CD14-positive monocyte (primary cell): ENCODE measurements at regions not wholly inside any gene's neighbourhood (a gene's known extent, or its start where the extent isn't known, plus 50 kb on each side); places are given as distances from the start of the nearest gene placed in this dataset.
A peak's percentile ranks its signal among the peaks of the same experiment; 100 is the strongest.

Experiments
- DNase-seq, 3 donors: peaks; one replicate each; pipeline ENCODE4 v3.0.0-alpha.2; 2011 to 2022
- H2AFZ ChIP-seq: 2 replicates; pipeline ENCODE4 v1.6.0; 2012; ENCODE audit warnings: mild to moderate bottlenecking, low read depth, low read length, inconsistent platforms; ENCODE audit not compliant: insufficient read depth, poor library complexity, severe bottlenecking
- H3K27ac ChIP-seq, 2 donors: 1 replicate in 1 of 2; 2 replicates in 1 of 2; pipeline ENCODE4 v1.5.1; 2012 to 2013; ENCODE audit warnings: low read length in 2 of 2, control low read depth in 1 of 2, inconsistent platforms in 1 of 2, low read depth in 1 of 2, mild to moderate bottlenecking in 1 of 2
- H3K27me3 ChIP-seq, 2 donors: one replicate each; pipeline versions ENCODE4 v1.6.0 to v1.6.1; 2011 to 2013; ENCODE audit warnings: low read length in 2 of 2; ENCODE audit not compliant: control insufficient read depth in 2 of 2, insufficient read depth in 2 of 2
- H3K36me3 ChIP-seq, 2 donors: replicated peaks in 1 of 2; 1 replicate in 1 of 2; 2 replicates in 1 of 2; pipeline versions ENCODE4 v1.5.1 to v1.6.1; 2012 to 2013; ENCODE audit warnings: low read length in 2 of 2, control low read depth in 1 of 2, inconsistent platforms in 1 of 2, mild to moderate bottlenecking in 1 of 2; ENCODE audit not compliant: insufficient read depth in 2 of 2, control insufficient read depth in 1 of 2
- H3K4me1 ChIP-seq, 2 donors: 1 replicate in 1 of 2; 2 replicates in 1 of 2; pipeline versions ENCODE4 v1.5.1 to v1.6.1; 2012 to 2013; ENCODE audit warnings: low read length in 2 of 2, control low read depth in 1 of 2, inconsistent platforms in 1 of 2, mild to moderate bottlenecking in 1 of 2, moderate library complexity in 1 of 2; ENCODE audit not compliant: insufficient read depth in 2 of 2, control insufficient read depth in 1 of 2
- H3K4me2 ChIP-seq: replicated peaks from 2 replicates; pipeline ENCODE3; 2012; ENCODE audit warnings: low read length, moderate library complexity, mild to moderate bottlenecking; ENCODE audit not compliant: poor library complexity, severe bottlenecking; ENCODE audit errors: extremely low read depth
- H3K4me3 ChIP-seq, 3 experiments: fragments of 200-600 bp in 1 of 3; sonication (generic) in 1 of 3; replicated peaks in 1 of 3; 1 replicate in 2 of 3; 2 replicates in 1 of 3; pipeline ENCODE4 v1.5.1; 2011 to 2013; ENCODE audit warnings: low read length in 3 of 3, mild to moderate bottlenecking in 3 of 3, control low read depth in 2 of 3, low read depth in 2 of 3, inconsistent platforms in 1 of 3, moderate library complexity in 1 of 3
- H3K79me2 ChIP-seq: 2 replicates; pipeline ENCODE4 v1.6.0; 2012; ENCODE audit warnings: mild to moderate bottlenecking, control low read depth, inconsistent platforms, low read length, moderate library complexity; ENCODE audit not compliant: insufficient read depth
- H3K9ac ChIP-seq: 2 replicates; pipeline ENCODE4 v1.6.0; 2017; ENCODE audit warnings: low read length, mild to moderate bottlenecking; ENCODE audit not compliant: insufficient read depth, poor library complexity, severe bottlenecking
- H3K9me3 ChIP-seq, 2 donors: replicated peaks in 1 of 2; 1 replicate in 1 of 2; 2 replicates in 1 of 2; pipeline versions ENCODE4 v1.5.1 to v1.6.1; 2012 to 2013; ENCODE audit warnings: low read length in 2 of 2, control low read depth in 1 of 2; ENCODE audit not compliant: control insufficient read depth in 1 of 2, insufficient read depth in 1 of 2
- H4K20me1 ChIP-seq: 2 replicates; pipeline ENCODE4 v1.6.0; 2012; ENCODE audit warnings: mild to moderate bottlenecking, low read length, control low read depth, moderate library complexity; ENCODE audit not compliant: insufficient read depth
- H3K27ac Mint-ChIP-seq, 7 donors: one replicate each; pipeline ENCODE4 v1.8.0; 2020; ENCODE audit warnings: mild to moderate bottlenecking in 7 of 7, mixed read lengths in 7 of 7, moderate library complexity in 6 of 7, inconsistent platforms in 2 of 7
- H3K27me3 Mint-ChIP-seq, 3 donors: one replicate each; pipeline ENCODE4 v1.8.0; 2021 to 2022; ENCODE audit warnings: low read depth in 3 of 3, mild to moderate bottlenecking in 3 of 3, mixed read lengths in 3 of 3, moderate library complexity in 3 of 3, inconsistent platforms in 1 of 3
- H3K36me3 Mint-ChIP-seq, 2 donors: one replicate each; pipeline ENCODE4 v1.8.0; 2020; ENCODE audit warnings: mixed read lengths in 2 of 2, inconsistent platforms in 1 of 2, mild to moderate bottlenecking in 1 of 2
- H3K4me1 Mint-ChIP-seq: one replicate; pipeline ENCODE4 v1.8.0; 2020; ENCODE audit warnings: mild to moderate bottlenecking, mixed read lengths
- H3K4me3 Mint-ChIP-seq, 2 donors: one replicate each; pipeline ENCODE4 v1.8.0; 2020; ENCODE audit warnings: mild to moderate bottlenecking in 2 of 2, mixed read lengths in 2 of 2, moderate library complexity in 1 of 2
- H3K9me3 Mint-ChIP-seq, 7 donors: one replicate each; pipeline ENCODE4 v1.8.0; 2020 to 2022; ENCODE audit warnings: mixed read lengths in 7 of 7, mild to moderate bottlenecking in 6 of 7, moderate library complexity in 6 of 7, inconsistent platforms in 2 of 7
- CTCF ChIP-seq: fragments of 200-600 bp; IDR thresholded peaks from one replicate; pipeline ENCODE4 v1.8.0; 2022; ENCODE audit warnings: antibody characterized with exemption, mild to moderate bottlenecking
- WGBS: methylation state at CpG from one replicate; pipeline ENCODE4 v1.1.5; 2013; ENCODE audit warnings: missing lambda C conversion rate; ENCODE audit not compliant: insufficient coverage; 5-methylcytosine and 5-hydroxymethylcytosine counted together
- intact Hi-C, 2 donors: fragments of 100-400 bp; cut with micrococcal nuclease; formaldehyde crosslinking; loops; one replicate each; pipeline versions ENCODE4 v1.15.0 to v1.15.1; 2023

GRCh38 chr3:104526901-104527401 lies 839.8 kb upstream of the ALCAM start:
- no CpG with 5 or more reads among the region's 3 CpGs for WGBS
- H2AFZ ChIP-seq, result no peak overlapping the region
- H3K4me3 Mint-ChIP-seq, result no peak overlapping the region

GRCh38 chr3:104530934-104531333 lies 835.8 kb upstream of the ALCAM start:
- 85% methylated on average over 8 of the region's 8 CpGs for WGBS
- intact Hi-C loops, result no loop called here

More at GRCh38 chr3:104526901-104527401, 839.8 kb upstream of the ALCAM start:
- Mint-ChIP-seq H3K4me1 (peaks cover 4% of the 10 kb centered on the region), H3K27ac (peak overlapping the region in 1 of 7 donors; percentile 13), H3K27me3 (no peaks in the 10 kb centered on the region), H3K9me3 (peaks cover 9 to 22% (median 16%) of the 10 kb centered on the region in 7 donors), H3K36me3 (no peaks in the 10 kb centered on the region)
- Histone ChIP-seq H3K4me2 (no peak overlapping the region), H3K27ac (no peak overlapping the region), H3K36me3 (no peaks in the 10 kb centered on the region), H3K27me3 (no peaks in the 10 kb centered on the region), H3K4me3 (no peak overlapping the region), H3K4me1 (peaks cover 0 to 13% of the 10 kb centered on the region in 2 donors), H4K20me1 (no peaks in the 10 kb centered on the region), H3K79me2 (no peaks in the 10 kb centered on the region), H3K9me3 (peaks cover 13 to 18% of the 10 kb centered on the region in 2 donors), H3K9ac (no peak overlapping the region)
- no peak for DNase-seq
- intact Hi-C loops, result no loop called here
- TF ChIP-seq CTCF, result no peak

More at GRCh38 chr3:104530934-104531333, 835.8 kb upstream of the ALCAM start:
- H3K9me3 Mint-ChIP-seq, result peaks cover 11 to 22% (median 18%) of the 10 kb centered on the region in 7 donors
- no peak for TF ChIP-seq CTCF
- peaks cover 0 to 10% of the 10 kb centered on the region in 2 donors for H3K4me1 ChIP-seq
- no peaks in the 10 kb centered on the region for H3K79me2 ChIP-seq
- no peak overlapping the region for H3K9ac ChIP-seq
- H3K4me3 ChIP-seq, result no peak overlapping the region
- H3K27me3 Mint-ChIP-seq, result no peaks in the 10 kb centered on the region
- H3K27ac ChIP-seq, result no peak overlapping the region
- H3K4me1 Mint-ChIP-seq, result peaks cover 3% of the 10 kb centered on the region
- no peak overlapping the region for H3K4me2 ChIP-seq
- H3K4me3 Mint-ChIP-seq, result no peak overlapping the region
- no peaks in the 10 kb centered on the region for H3K36me3 ChIP-seq
- peaks cover 15 to 18% of the 10 kb centered on the region in 2 donors for H3K9me3 ChIP-seq
- no peak overlapping the region for H3K27ac Mint-ChIP-seq
- DNase-seq, result no peak
- no peaks in the 10 kb centered on the region for H3K36me3 Mint-ChIP-seq
- H2AFZ ChIP-seq, result no peak overlapping the region
- no peaks in the 10 kb centered on the region for H4K20me1 ChIP-seq
- H3K27me3 ChIP-seq, result no peaks in the 10 kb centered on the region
